HG02798 (cell line): ENCODE measurements at regions not wholly inside any gene's neighbourhood (a gene's known extent, or its start where the extent isn't known, plus 50 kb on each side); places are given as distances from the start of the nearest gene placed in this dataset.

ENCODE experiments used
- ATAC-seq: cut with Tn5 transposase; IDR thresholded peaks from one replicate; pipeline ENCODE4 v1.9.1; 2021; ENCODE audit warnings: mild to moderate bottlenecking; ENCODE audit not compliant: unreplicated experiment, poor library complexity

- no peak for ATAC-seq
Measured at GRCh38 chr18:71630696-71631095, 913.4 kb downstream of the CBLN2 start.

GRCh38 chr18:71625556-71626090 is 918.5 kb downstream of the CBLN2 start:
- no peak for ATAC-seq

- ATAC-seq: no peak
Measured at GRCh38 chr18:71598374-71598773, 945.8 kb downstream of the CBLN2 start.

GRCh38 chr18:71597219-71597618 is 946.9 kb downstream of the CBLN2 start:
- no peak for ATAC-seq

GRCh38 chr18:71583252-71583651 is 960.9 kb downstream of the CBLN2 start:
- ATAC-seq: no peak

- ATAC-seq: no peak
Measured at GRCh38 chr18:71554686-71555085, 989.5 kb downstream of the CBLN2 start.

GRCh38 chr18:71541643-71542042 is 1002.5 kb downstream of the CBLN2 start:
- no peak for ATAC-seq

- no peak for ATAC-seq
Measured at GRCh38 chr18:71529703-71530303, 1014.3 kb downstream of the CBLN2 start.

GRCh38 chr18:71523483-71524435 is 1020.4 kb downstream of the CBLN2 start:
- no peak for ATAC-seq

- ATAC-seq: no peak
Measured at GRCh38 chr18:71505526-71505925, 1038.6 kb downstream of the CBLN2 start.

- no peak for ATAC-seq
Measured at GRCh38 chr18:71503222-71503621, 1040.9 kb downstream of the CBLN2 start.

- ATAC-seq: no peak
Measured at GRCh38 chr18:71485611-71486010, 1058.5 kb downstream of the CBLN2 start.

- no peak for ATAC-seq
Measured at GRCh38 chr18:71471963-71472725, 1072.0 kb downstream of the CBLN2 start.

GRCh38 chr18:71456206-71456605 is 1087.9 kb downstream of the CBLN2 start:
- ATAC-seq: no peak

- no peak for ATAC-seq
Measured at GRCh38 chr18:71450257-71450656, 1093.9 kb downstream of the CBLN2 start.

- no peak for ATAC-seq
Measured at GRCh38 chr18:71443706-71444480, 1100.2 kb downstream of the CBLN2 start.

GRCh38 chr18:71442731-71443141 is 1101.4 kb downstream of the CBLN2 start:
- ATAC-seq: no peak

GRCh38 chr18:71441156-71441555 is 1103.0 kb downstream of the CBLN2 start:
- no peak for ATAC-seq

- no peak for ATAC-seq
Measured at GRCh38 chr18:71437511-71437910, 1106.6 kb downstream of the CBLN2 start.

GRCh38 chr18:71433373-71433772 is 1110.8 kb downstream of the CBLN2 start:
- ATAC-seq: no peak
